Epithelial cell of esophagus (primary cell): ENCODE measurements at regions not wholly inside any gene's neighbourhood (a gene's known extent, or its start where the extent isn't known, plus 50 kb on each side); places are given as distances from the start of the nearest gene placed in this dataset.
A peak's percentile ranks its signal among the peaks of the same experiment; 100 is the strongest.
"Not testable (repeated sequence)": the region's sequence is repeated elsewhere in the genome, so short reads cannot be mapped to it uniquely, and the experiment has no call there.

Experiments
- DNase-seq: peaks from one replicate; pipeline ENCODE4 v3.0.0; 2010; ENCODE audit warnings: low read depth
- H3K4me3 ChIP-seq: 2 replicates; pipeline ENCODE4 v1.5.1; 2011; ENCODE audit warnings: mild to moderate bottlenecking, low read length, control low read depth
- CTCF ChIP-seq: IDR thresholded peaks from 2 replicates; pipeline ENCODE4 v1.5.1; 2011; ENCODE audit warnings: low read depth, mild to moderate bottlenecking, low read length, control low read depth, inconsistent platforms; ENCODE audit not compliant: insufficient read depth; ENCODE audit errors: missing control alignments

GRCh38 chr5:14928661-14929060 lies 57.1 kb upstream of the ANKH start:
- no peak overlapping the region for H3K4me3 ChIP-seq
- TF ChIP-seq CTCF, result no peak
- peak; percentile 72 for DNase-seq

GRCh38 chr5:14925326-14925725 lies 53.7 kb upstream of the ANKH start:
- no peak for TF ChIP-seq CTCF
- H3K4me3 ChIP-seq, result no peak overlapping the region
- no peak for DNase-seq

DNA sequence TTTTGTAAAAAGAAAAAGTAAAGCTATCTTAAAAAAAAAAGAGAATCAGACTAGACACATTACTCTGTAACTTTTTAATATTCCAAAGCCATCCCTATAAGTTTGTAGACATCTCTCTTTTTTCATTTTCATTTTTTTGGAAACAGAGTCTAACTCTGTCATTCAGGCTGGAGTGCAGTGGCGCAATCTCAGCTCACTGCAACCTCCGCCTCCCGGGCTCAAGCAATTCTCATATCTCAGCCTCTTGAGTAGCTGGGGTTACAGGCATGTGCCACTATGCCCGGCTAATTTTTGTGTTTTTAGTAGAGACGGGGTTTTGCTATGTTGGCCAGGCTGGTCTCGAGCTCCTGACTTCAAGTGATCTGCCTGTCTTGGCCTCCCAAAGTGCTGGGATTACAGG lies 51.4 kb upstream of the ANKH start:
- not testable (repeated sequence) for H3K4me3 ChIP-seq, DNase-seq

DNA sequence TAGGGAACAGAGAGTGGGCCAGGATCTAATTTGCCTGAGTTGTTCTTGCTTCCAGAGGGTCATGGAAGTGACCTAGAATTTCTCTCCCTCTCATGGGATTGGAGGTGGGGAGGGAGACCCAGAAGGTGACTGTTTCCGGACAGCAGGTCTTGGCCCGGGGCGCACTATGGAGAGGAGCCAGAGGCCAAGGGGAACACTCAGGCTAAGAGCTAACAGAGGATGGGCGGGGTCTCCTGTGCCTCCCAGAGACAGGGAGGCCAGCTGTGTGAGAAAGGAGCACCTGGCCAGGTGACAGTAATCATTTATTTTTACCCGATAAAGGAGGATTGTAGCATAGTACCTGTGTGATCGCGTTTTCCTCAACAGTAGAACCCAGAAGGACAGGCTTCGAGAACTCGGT lies 50.9 kb upstream of the ANKH start:
- no peak overlapping the region for H3K4me3 ChIP-seq
- DNase-seq, result no peak
- TF ChIP-seq CTCF, result no peak
